ENCODE measurements at regions not wholly inside any gene's neighbourhood (a gene's known extent, or its start where the extent isn't known, plus 50 kb on each side); places are given as distances from the start of the nearest gene placed in this dataset.

- TF ChIP-seq, protein P1, sequence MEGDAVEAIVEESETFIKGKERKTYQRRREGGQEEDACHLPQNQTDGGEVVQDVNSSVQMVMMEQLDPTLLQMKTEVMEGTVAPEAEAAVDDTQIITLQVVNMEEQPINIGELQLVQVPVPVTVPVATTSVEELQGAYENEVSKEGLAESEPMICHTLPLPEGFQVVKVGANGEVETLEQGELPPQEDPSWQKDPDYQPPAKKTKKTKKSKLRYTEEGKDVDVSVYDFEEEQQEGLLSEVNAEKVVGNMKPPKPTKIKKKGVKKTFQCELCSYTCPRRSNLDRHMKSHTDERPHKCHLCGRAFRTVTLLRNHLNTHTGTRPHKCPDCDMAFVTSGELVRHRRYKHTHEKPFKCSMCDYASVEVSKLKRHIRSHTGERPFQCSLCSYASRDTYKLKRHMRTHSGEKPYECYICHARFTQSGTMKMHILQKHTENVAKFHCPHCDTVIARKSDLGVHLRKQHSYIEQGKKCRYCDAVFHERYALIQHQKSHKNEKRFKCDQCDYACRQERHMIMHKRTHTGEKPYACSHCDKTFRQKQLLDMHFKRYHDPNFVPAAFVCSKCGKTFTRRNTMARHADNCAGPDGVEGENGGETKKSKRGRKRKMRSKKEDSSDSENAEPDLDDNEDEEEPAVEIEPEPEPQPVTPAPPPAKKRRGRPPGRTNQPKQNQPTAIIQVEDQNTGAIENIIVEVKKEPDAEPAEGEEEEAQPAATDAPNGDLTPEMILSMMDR (IDR thresholded peaks at IDR 0.05), result no peak
- TF ChIP-seq POLR2A (IDR thresholded peaks at IDR 0.05), result no peak
Measured at GRCh38 chr7:138204982-138205298, 128.7 kb downstream of the AKR1D1 start.
